H9 (cell line): ENCODE measurements at regions not wholly inside any gene's neighbourhood (a gene's known extent, or its start where the extent isn't known, plus 50 kb on each side); places are given as distances from the start of the nearest gene placed in this dataset.

Experiments
- DNase-seq: peaks from one replicate; pipeline ENCODE4 v3.0.0-alpha.2; 2017
- H2AFZ ChIP-seq: one replicate; pipeline ENCODE4 v1.6.1; 2013; ENCODE audit warnings: mild to moderate bottlenecking, low read length, control low read depth, moderate library complexity
- H2AK5ac ChIP-seq: 2 replicates; pipeline ENCODE4 v1.6.1; 2013; ENCODE audit warnings: low read length, control low read depth, mixed read lengths; ENCODE audit not compliant: insufficient read length
- H2BK120ac ChIP-seq: one replicate; pipeline ENCODE4 v1.6.1; 2013; ENCODE audit warnings: low read depth, mild to moderate bottlenecking, low read length, control low read depth, inconsistent platforms; ENCODE audit not compliant: poor library complexity, severe bottlenecking
- H2BK12ac ChIP-seq: 2 replicates; pipeline ENCODE4 v1.6.1; 2013; ENCODE audit warnings: low read length, control low read depth, mixed read lengths, low read depth; ENCODE audit not compliant: insufficient read length
- H2BK15ac ChIP-seq: 2 replicates; pipeline ENCODE4 v1.6.1; 2013; ENCODE audit warnings: low read depth, low read length, control low read depth
- H2BK20ac ChIP-seq: one replicate; pipeline ENCODE4 v1.6.1; 2013; ENCODE audit warnings: low read depth, mild to moderate bottlenecking, low read length, control low read depth, inconsistent platforms; ENCODE audit not compliant: poor library complexity, severe bottlenecking
- H2BK5ac ChIP-seq: 2 replicates; pipeline ENCODE4 v1.6.1; 2013; ENCODE audit warnings: low read length, control low read depth, mixed read lengths; ENCODE audit not compliant: insufficient read length
- H3K14ac ChIP-seq: 2 replicates; pipeline ENCODE4 v1.6.1; 2013; ENCODE audit warnings: low read length, control low read depth; ENCODE audit not compliant: insufficient read depth
- H3K18ac ChIP-seq: 2 replicates; pipeline ENCODE4 v1.6.1; 2013; ENCODE audit warnings: low read depth, mild to moderate bottlenecking, mixed read lengths, low read length, control low read depth; ENCODE audit not compliant: insufficient read length
- H3K23ac ChIP-seq: 2 replicates; pipeline ENCODE4 v1.6.1; 2013; ENCODE audit warnings: low read length, control low read depth, mixed read lengths, low read depth; ENCODE audit not compliant: insufficient read length
- H3K23me2 ChIP-seq: 2 replicates; pipeline ENCODE4 v1.6.1; 2013; ENCODE audit warnings: low read depth, mild to moderate bottlenecking, mixed read lengths, low read length, control low read depth; ENCODE audit not compliant: insufficient read length, poor library complexity, severe bottlenecking
- H3K27ac ChIP-seq: 2 replicates; pipeline ENCODE4 v1.5.1; 2013; ENCODE audit warnings: low read length, control low read depth, mixed read lengths, low read depth; ENCODE audit not compliant: insufficient read length
- H3K27me3 ChIP-seq: 2 replicates; pipeline ENCODE4 v1.6.1; 2013; ENCODE audit warnings: low read length, control low read depth, inconsistent platforms; ENCODE audit not compliant: insufficient read depth
- H3K4ac ChIP-seq: 2 replicates; pipeline ENCODE4 v1.6.1; 2013; ENCODE audit warnings: low read depth, mild to moderate bottlenecking, control low read depth, inconsistent platforms, low read length, moderate library complexity
- H3K4me1 ChIP-seq: 2 replicates; pipeline ENCODE4 v1.6.1; 2013; ENCODE audit warnings: low read length, control low read depth, inconsistent platforms; ENCODE audit not compliant: insufficient read depth
- H3K4me2 ChIP-seq: 2 replicates; pipeline ENCODE4 v1.6.1; 2013; ENCODE audit warnings: low read length, control low read depth, mixed read lengths; ENCODE audit not compliant: insufficient read length, insufficient read depth
- H3K56ac ChIP-seq: 2 replicates; pipeline ENCODE4 v1.6.1; 2013; ENCODE audit warnings: low read depth, mild to moderate bottlenecking, mixed read lengths, low read length, control low read depth; ENCODE audit not compliant: insufficient read length
- H3K79me1 ChIP-seq: 2 replicates; pipeline ENCODE4 v1.6.1; 2013; ENCODE audit warnings: low read depth, mild to moderate bottlenecking, moderate library complexity, low read length, control low read depth, inconsistent platforms; ENCODE audit not compliant: insufficient read depth, poor library complexity, severe bottlenecking
- H3K79me2 ChIP-seq: 2 replicates; pipeline ENCODE4 v1.6.1; 2013; ENCODE audit warnings: low read length, control low read depth, inconsistent platforms; ENCODE audit not compliant: insufficient read depth
- H3K9ac ChIP-seq: 2 replicates; pipeline ENCODE4 v1.6.1; 2013; ENCODE audit warnings: low read length, control low read depth, mixed read lengths; ENCODE audit not compliant: insufficient read length; ENCODE audit errors: extremely low read depth
- H3K9me3 ChIP-seq: one replicate; pipeline ENCODE4 v1.6.1; 2013; ENCODE audit warnings: low read depth, low read length, inconsistent platforms; ENCODE audit not compliant: control insufficient read depth
- H3T11ph ChIP-seq: one replicate; pipeline ENCODE4 v1.6.1; 2013; ENCODE audit warnings: mild to moderate bottlenecking, low read length, control low read depth, inconsistent platforms
- H4K20me1 ChIP-seq: one replicate; pipeline ENCODE4 v1.6.1; 2013; ENCODE audit not compliant: control insufficient read depth, insufficient read length, insufficient read depth
- H4K5ac ChIP-seq: 2 replicates; pipeline ENCODE4 v1.6.1; 2013; ENCODE audit warnings: low read depth, mild to moderate bottlenecking, mixed read lengths, low read length, control low read depth; ENCODE audit not compliant: insufficient read length
- H4K8ac ChIP-seq: replicated peaks from 2 replicates; pipeline ENCODE4 v1.6.1; 2013; ENCODE audit warnings: low read length, control low read depth, mixed read lengths, low read depth; ENCODE audit not compliant: insufficient read length
- H4K91ac ChIP-seq: 2 replicates; pipeline ENCODE4 v1.6.1; 2013; ENCODE audit warnings: low read depth, mild to moderate bottlenecking, moderate library complexity, mixed read lengths, low read length, control low read depth; ENCODE audit not compliant: insufficient read length
- H3K27ac Mint-ChIP-seq, 3 experiments: 2 replicates in 2 of 3; 3 replicates in 1 of 3; pipeline ENCODE4 v1.8.0; 2020 to 2021; ENCODE audit warnings: mixed read lengths in 3 of 3, mild to moderate bottlenecking in 1 of 3, moderate library complexity in 1 of 3
- H3K27me3 Mint-ChIP-seq: 2 replicates; pipeline ENCODE4 v1.8.0; 2021; ENCODE audit warnings: low read depth, mild to moderate bottlenecking, moderate library complexity, mixed read lengths
- H3K36me3 Mint-ChIP-seq, 3 experiments: 2 replicates in 2 of 3; 3 replicates in 1 of 3; pipeline ENCODE4 v1.8.0; 2020 to 2021; ENCODE audit warnings: low read depth in 3 of 3, mixed read lengths in 3 of 3; ENCODE audit not compliant: insufficient read depth in 1 of 3
- H3K4me1 Mint-ChIP-seq, 2 experiments: 2 replicates each; pipeline ENCODE4 v1.8.0; 2020; ENCODE audit warnings: mixed read lengths in 2 of 2
- H3K4me3 Mint-ChIP-seq, 2 experiments: 2 replicates in 1 of 2; 3 replicates in 1 of 2; pipeline ENCODE4 v1.8.0; 2020 to 2021; ENCODE audit warnings: mild to moderate bottlenecking in 2 of 2, mixed read lengths in 2 of 2, moderate library complexity in 1 of 2
- H3K9me3 Mint-ChIP-seq, 2 experiments: 2 replicates in 1 of 2; 3 replicates in 1 of 2; pipeline ENCODE4 v1.8.0; 2020; ENCODE audit warnings: mild to moderate bottlenecking in 2 of 2, mixed read lengths in 2 of 2, moderate library complexity in 1 of 2
- CTCF ChIP-seq: fragments of 200-600 bp; sonication (generic); conservative IDR thresholded peaks from 3 replicates; pipeline ENCODE4 v1.8.0; 2021; ENCODE audit warnings: antibody characterized with exemption, mild to moderate bottlenecking

GRCh38 chr6:102995491-102995890, 1602.0 kb downstream of the GRIK2 start:
- Histone ChIP-seq H2BK12ac (no peak overlapping the region), H3K23ac (no peak overlapping the region), H3K56ac (no peak overlapping the region), H2BK20ac (no peak overlapping the region), H3K4me1 (no peaks in the 10 kb centered on the region), H3T11ph (no peak overlapping the region), H4K8ac (no peak overlapping the region), H3K79me1 (no peaks in the 10 kb centered on the region), H3K27ac (no peak overlapping the region), H2BK15ac (no peak overlapping the region), H3K9ac (no peak overlapping the region), H3K4me2 (no peak overlapping the region), H4K91ac (no peak overlapping the region), H3K79me2 (no peaks in the 10 kb centered on the region), H3K9me3 (no peaks in the 10 kb centered on the region), H3K27me3 (no peaks in the 10 kb centered on the region), H3K23me2 (no peaks in the 10 kb centered on the region), H4K5ac (no peak overlapping the region), H3K14ac (no peak overlapping the region), H3K4ac (no peak overlapping the region), H2AK5ac (no peak overlapping the region), H3K18ac (no peak overlapping the region), H4K20me1 (no peaks in the 10 kb centered on the region), H2BK120ac (no peak overlapping the region), H2AFZ (no peak overlapping the region), H2BK5ac (no peak overlapping the region)
- Mint-ChIP-seq H3K27me3 (no peaks in the 10 kb centered on the region), H3K4me1 (peaks cover 2% of the 10 kb centered on the region in 2 experiments), H3K36me3 (no peaks in the 10 kb centered on the region), H3K4me3 (no peak overlapping the region), H3K27ac (no peak overlapping the region), H3K9me3 (no peaks in the 10 kb centered on the region)
- no peak for DNase-seq
- no peak for TF ChIP-seq CTCF
